Mammary epithelial cell (primary cell): ENCODE measurements at regions not wholly inside any gene's neighbourhood (a gene's known extent, or its start where the extent isn't known, plus 50 kb on each side); places are given as distances from the start of the nearest gene placed in this dataset.

ENCODE experiments used
- CTCF ChIP-seq, 2 donors: IDR thresholded peaks in 1 of 2; conservative IDR thresholded peaks in 1 of 2; 2 replicates each; pipeline ENCODE4 v1.5.1; 2011 to 2012; ENCODE audit warnings: inconsistent platforms in 2 of 2, low read length in 2 of 2, mild to moderate bottlenecking in 2 of 2, control low read depth in 1 of 2, low read depth in 1 of 2; ENCODE audit not compliant: insufficient read depth in 1 of 2; ENCODE audit errors: extremely low read depth in 1 of 2
- EZH2 ChIP-seq: IDR thresholded peaks from 2 replicates; pipeline ENCODE4 v1.6.1; 2012; ENCODE audit warnings: low read length, inconsistent platforms, borderline replicate concordance

DNA sequence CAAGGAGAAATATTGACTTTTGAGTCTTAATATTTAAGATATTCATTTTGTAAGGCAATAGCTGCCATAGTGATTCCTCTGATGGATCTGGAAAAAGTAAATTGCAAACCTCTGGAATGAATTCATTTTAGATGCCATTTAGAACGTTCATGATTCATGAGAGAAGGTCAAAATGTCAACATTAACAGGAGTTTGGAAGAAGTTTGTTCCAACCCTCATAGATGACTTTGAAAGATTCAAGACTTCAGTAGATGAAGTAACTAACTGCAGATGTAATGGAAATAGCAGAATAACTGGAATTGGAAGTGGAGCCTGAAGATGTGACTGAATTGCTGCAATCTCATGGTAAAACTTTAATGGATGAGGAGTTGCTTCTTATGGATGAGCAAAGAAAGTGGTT, 100.9 kb upstream of the CCN2 start:
- TF ChIP-seq EZH2 (no peak), CTCF (conservative IDR thresholded peaks at IDR 0.05 in 1 of 2, IDR thresholded peaks at IDR 0.05 in 1 of 2; ENCODE audit: extremely low read depth in 1 of 2, insufficient read depth in 1 of 2, low read depth in 1 of 2, low read length in 2 of 2) (no peak)
